Left lung (tissue), 4 donors: ENCODE measurements at regions not wholly inside any gene's neighbourhood (a gene's known extent, or its start where the extent isn't known, plus 50 kb on each side); places are given as distances from the start of the nearest gene placed in this dataset.

ENCODE experiments used
- ATAC-seq: fragments of 200-7000 bp; cut with Tn5 transposase; one replicate; pipeline ENCODE4 v1.9.1; 2020; ENCODE audit warnings: moderate library complexity
- DNase-seq, 4 donors: peaks; one replicate each; pipeline ENCODE4 v3.0.0-alpha.2; 2013 to 2020
- H3K27ac ChIP-seq, 2 donors: fragments of 200-600 bp; sonication (generic) in 1 of 2; one replicate each; pipeline versions ENCODE4 v1.5.0 to v1.8.0; 2020 to 2021
- H3K27me3 ChIP-seq, 2 donors: fragments of 200-600 bp; sonication (generic) in 1 of 2; one replicate each; pipeline versions ENCODE4 v1.5.0 to v1.8.0; 2020 to 2021
- H3K36me3 ChIP-seq, 2 donors: fragments of 200-600 bp; sonication (generic) in 1 of 2; one replicate each; pipeline versions ENCODE4 v1.5.0 to v1.8.0; 2020 to 2021
- H3K4me1 ChIP-seq, 2 donors: fragments of 200-600 bp; one replicate each; pipeline ENCODE4 v1.8.0; 2021
- H3K4me3 ChIP-seq, 2 donors: fragments of 200-600 bp; sonication (generic) in 1 of 2; one replicate each; pipeline versions ENCODE4 v1.5.0 to v1.8.0; 2020 to 2021; ENCODE audit warnings: mild to moderate bottlenecking in 1 of 2
- H3K9me3 ChIP-seq, 2 donors: fragments of 200-600 bp; sonication (generic) in 1 of 2; one replicate each; pipeline versions ENCODE4 v1.5.0 to v1.8.0; 2020 to 2021
- intact Hi-C, 2 donors: fragments of 100-400 bp; cut with DNase I; formaldehyde crosslinking; loops; one replicate each; pipeline versions ENCODE4 v1.11.2 to v1.14.2; 2022
- TF ChIP-seq, protein P1 (sequence below), 2 donors: fragments of 200-600 bp; sonication (generic) in 1 of 2; IDR thresholded peaks; one replicate each; pipeline versions ENCODE4 v1.5.0 to v1.8.0; 2021; ENCODE audit warnings: antibody characterized with exemption in 2 of 2
- donor health status: DM: no; HTN: yes; CAD: no.
- donor health status: DM: no; HTN: no; CAD: no.

DNA sequence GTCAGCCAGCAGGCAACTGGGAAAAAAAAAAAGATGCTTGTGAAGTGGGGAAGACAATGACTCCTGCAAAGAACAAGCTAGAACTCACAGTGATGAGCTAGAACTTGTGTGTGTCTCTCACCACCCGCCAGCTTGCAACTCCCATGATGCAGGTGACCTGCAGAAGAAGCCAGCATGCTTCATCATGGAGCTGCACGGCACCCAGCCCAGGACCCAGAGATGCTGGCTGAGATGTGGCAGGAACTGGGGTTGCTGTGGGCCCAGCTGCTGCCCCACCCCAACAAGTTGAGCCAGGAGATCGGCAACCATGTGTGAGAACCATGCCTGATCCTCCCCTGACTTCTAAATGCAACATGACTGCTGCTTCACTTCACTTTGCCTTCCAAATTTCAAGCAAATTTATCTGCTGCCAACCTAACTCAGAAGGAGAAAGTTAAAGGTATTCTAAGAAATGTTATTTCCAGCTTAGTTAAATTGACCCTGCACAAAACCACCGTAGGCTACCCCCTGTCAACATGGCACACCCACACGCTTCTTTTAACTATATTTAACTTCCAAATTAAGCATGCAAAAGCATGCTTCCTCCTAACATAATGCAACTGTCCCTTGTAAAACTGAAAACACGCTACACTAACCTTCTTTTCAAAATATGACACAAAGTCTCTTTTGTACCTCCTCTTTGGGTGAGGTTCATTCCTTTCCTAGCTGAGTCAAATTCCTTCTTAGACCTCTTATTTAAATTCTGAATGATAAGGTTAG, 166.0 kb upstream of the IGSF21 start:
- no peaks in the 10 kb centered on the region for H3K9me3 ChIP-seq
- ATAC-seq (no peak), DNase-seq (no peak)
- H3K4me1 ChIP-seq = no peaks in the 10 kb centered on the region
- TF ChIP-seq, protein P1, sequence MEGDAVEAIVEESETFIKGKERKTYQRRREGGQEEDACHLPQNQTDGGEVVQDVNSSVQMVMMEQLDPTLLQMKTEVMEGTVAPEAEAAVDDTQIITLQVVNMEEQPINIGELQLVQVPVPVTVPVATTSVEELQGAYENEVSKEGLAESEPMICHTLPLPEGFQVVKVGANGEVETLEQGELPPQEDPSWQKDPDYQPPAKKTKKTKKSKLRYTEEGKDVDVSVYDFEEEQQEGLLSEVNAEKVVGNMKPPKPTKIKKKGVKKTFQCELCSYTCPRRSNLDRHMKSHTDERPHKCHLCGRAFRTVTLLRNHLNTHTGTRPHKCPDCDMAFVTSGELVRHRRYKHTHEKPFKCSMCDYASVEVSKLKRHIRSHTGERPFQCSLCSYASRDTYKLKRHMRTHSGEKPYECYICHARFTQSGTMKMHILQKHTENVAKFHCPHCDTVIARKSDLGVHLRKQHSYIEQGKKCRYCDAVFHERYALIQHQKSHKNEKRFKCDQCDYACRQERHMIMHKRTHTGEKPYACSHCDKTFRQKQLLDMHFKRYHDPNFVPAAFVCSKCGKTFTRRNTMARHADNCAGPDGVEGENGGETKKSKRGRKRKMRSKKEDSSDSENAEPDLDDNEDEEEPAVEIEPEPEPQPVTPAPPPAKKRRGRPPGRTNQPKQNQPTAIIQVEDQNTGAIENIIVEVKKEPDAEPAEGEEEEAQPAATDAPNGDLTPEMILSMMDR (IDR thresholded peaks at IDR 0.05) = no peak
- no peaks in the 10 kb centered on the region for H3K36me3 ChIP-seq
- intact Hi-C loops = no loop called here
- H3K27ac ChIP-seq = no peak overlapping the region
- peaks cover 0 to 6% of the 10 kb centered on the region in 2 donors for H3K27me3 ChIP-seq
- no peak overlapping the region for H3K4me3 ChIP-seq

DNA sequence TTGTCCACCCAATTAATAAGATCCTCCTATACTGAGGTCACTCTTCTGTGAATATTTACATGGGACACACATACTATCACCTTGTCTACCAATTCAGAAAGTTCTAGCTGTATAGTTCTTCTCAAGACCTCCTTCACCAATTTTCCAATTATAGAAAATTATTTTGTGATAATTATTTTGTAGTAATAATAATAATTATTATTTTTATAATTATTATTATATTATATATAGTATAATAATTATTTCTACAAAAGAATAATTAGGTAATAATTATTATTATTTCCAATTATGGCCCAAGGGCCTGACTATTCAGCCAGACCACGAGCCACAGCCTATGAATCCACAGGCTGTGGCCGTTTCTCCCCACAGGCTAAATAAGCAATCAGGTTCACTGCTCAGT, 164.1 kb upstream of the IGSF21 start:
- Histone ChIP-seq H3K27me3 (peaks cover 0 to 19% of the 10 kb centered on the region in 2 donors), H3K4me1 (no peaks in the 10 kb centered on the region), H3K36me3 (no peaks in the 10 kb centered on the region), H3K4me3 (no peak overlapping the region), H3K27ac (no peak overlapping the region), H3K9me3 (no peaks in the 10 kb centered on the region)
- TF ChIP-seq, protein P1 (IDR thresholded peaks at IDR 0.05) = no peak
- DNase-seq (no peak), ATAC-seq (no peak)
- intact Hi-C loops = no loop called here

DNA sequence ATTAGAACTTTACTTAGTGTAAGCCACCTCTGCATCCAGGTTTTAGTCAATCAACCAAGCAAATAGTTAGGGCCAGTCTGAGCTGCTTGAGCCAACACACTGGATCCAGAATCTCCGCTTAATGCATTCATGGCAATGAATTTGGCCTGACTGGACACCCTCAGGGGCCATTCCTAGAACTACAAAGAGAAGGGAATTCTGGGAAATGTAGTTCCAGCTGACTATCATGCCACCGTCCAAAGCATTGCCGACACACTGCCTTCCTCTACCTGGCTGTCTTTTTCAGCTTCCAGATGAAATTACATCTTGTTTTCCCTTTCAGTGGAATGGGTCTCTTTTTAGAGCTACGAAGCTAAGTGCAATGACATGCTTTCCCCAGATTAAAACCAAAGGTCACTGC, 163.0 kb upstream of the IGSF21 start:
- intact Hi-C loops = no loop called here
- Histone ChIP-seq H3K27ac (no peak overlapping the region), H3K4me1 (no peaks in the 10 kb centered on the region), H3K27me3 (peaks cover 0 to 31% of the 10 kb centered on the region in 2 donors), H3K36me3 (no peaks in the 10 kb centered on the region), H3K9me3 (no peaks in the 10 kb centered on the region), H3K4me3 (no peak overlapping the region)
- ATAC-seq (no peak), DNase-seq (no peak)
- TF ChIP-seq, protein P1 (IDR thresholded peaks at IDR 0.05) = no peak

DNA sequence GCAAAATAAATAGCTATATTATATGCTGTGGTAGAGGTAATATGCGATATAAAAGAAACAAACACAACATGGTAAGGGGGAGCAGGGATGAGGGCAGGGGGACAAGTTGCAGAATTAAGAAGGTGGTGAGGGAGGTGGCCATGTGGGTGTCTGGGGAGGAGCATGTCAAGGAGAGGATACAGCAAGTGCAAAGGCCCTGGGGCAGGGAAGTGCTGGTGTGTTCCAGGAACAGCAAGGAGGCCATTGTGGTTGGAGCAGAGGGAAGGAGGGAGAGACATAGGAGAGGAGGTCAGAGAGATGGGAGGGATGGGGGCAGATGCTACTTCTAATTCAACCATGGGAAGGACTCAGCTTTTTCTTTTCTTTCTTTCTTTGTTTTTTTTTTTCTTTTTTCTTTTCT, 161.2 kb upstream of the IGSF21 start:
- Histone ChIP-seq H3K36me3 (no peaks in the 10 kb centered on the region), H3K4me3 (no peak overlapping the region), H3K27me3 (peaks cover 0 to 46% of the 10 kb centered on the region in 2 donors), H3K27ac (no peak overlapping the region), H3K4me1 (no peaks in the 10 kb centered on the region), H3K9me3 (no peaks in the 10 kb centered on the region)
- intact Hi-C loops = no loop called here
- TF ChIP-seq, protein P1 (IDR thresholded peaks at IDR 0.05) = no peak
- ATAC-seq (no peak), DNase-seq (no peak)

DNA sequence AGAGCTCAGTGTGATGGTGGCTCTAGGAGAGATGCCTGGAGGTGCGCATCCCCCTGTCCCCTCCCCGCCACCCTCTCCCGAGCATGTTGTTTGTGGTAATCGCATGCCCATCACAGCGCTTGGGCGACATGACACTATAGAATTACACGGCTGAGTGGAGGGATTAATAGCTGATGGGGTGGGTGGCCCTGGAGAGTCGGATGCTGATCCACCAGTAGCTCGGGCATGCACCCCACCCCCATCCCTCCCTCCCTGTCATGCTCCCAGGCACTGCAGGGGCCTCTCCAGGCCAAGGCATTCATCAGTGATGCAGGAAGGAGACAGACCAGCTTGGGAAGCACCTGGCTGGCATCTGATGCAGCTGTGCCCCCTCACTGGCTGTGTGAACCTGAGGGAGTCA, 159.0 kb upstream of the IGSF21 start:
- Histone ChIP-seq H3K27me3 (peaks cover 0 to 65% of the 10 kb centered on the region in 2 donors), H3K4me3 (no peak overlapping the region), H3K36me3 (no peaks in the 10 kb centered on the region), H3K27ac (no peak overlapping the region), H3K9me3 (no peaks in the 10 kb centered on the region), H3K4me1 (no peaks in the 10 kb centered on the region)
- no peak for ATAC-seq
- intact Hi-C loops = no loop called here
- TF ChIP-seq, protein P1 (IDR thresholded peaks at IDR 0.05) = no peak
- DNase-seq = no peak
